AG04449 (cell line): ENCODE measurements at regions not wholly inside any gene's neighbourhood (a gene's known extent, or its start where the extent isn't known, plus 50 kb on each side); places are given as distances from the start of the nearest gene placed in this dataset.

Experiments used
- CTCF ChIA-PET: fragments of 350-600 bp; formaldehyde crosslinking; extraction: SDS; loops from one replicate; lab custom pipeline; 2021; ENCODE audit warnings: antibody characterized with exemption; lab: Yijun Ruan, JAX
- POLR2A ChIA-PET: fragments of 400-600, 350-600 bp; formaldehyde crosslinking; extraction: SDS; loops from one replicate; lab custom pipeline; 2020; ENCODE audit warnings: antibody characterized with exemption, inconsistent platforms; lab: Yijun Ruan, JAX
- DNase-seq: peaks from one replicate; pipeline ENCODE4 v3.0.0-alpha.2; 2010; ENCODE audit warnings: low read depth, low spot score
- H3K4me3 ChIP-seq: 2 replicates; pipeline ENCODE4 v1.5.1; 2011; ENCODE audit warnings: low read depth, mild to moderate bottlenecking, control low read depth, low read length
- TF ChIP-seq, protein P1 (sequence below): IDR thresholded peaks from one replicate; pipeline ENCODE4 v1.5.1; 2011; ENCODE audit warnings: mild to moderate bottlenecking, moderate library complexity, low read length, control low read depth, inconsistent platforms; ENCODE audit not compliant: insufficient read depth; ENCODE audit errors: missing control alignments

DNA sequence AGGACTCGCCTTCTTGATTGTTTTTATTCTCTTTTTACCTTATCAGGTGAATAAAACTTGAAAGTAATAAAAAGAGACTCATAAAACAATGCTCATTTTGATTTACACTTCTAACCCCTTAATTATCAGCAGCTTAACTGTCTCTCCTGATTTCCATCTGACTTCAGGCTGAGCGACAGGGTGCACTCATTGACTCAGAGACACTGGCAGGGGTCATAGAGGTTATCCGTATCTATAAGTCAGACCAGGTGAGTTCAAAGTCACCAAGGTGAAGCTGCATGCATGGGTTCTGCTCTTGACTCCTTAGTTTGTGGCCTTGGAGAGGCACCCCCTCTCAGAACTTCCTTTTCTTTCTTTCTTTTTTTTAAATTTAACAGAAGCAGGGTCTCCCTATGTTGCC lies 116.4 kb upstream of the SLC34A2 start:
- DNase-seq, result no peak
- no peak overlapping the region for H3K4me3 ChIP-seq
- CTCF ChIA-PET, result no interaction called here
- POLR2A ChIA-PET, result no interaction called here
- TF ChIP-seq, protein P1, sequence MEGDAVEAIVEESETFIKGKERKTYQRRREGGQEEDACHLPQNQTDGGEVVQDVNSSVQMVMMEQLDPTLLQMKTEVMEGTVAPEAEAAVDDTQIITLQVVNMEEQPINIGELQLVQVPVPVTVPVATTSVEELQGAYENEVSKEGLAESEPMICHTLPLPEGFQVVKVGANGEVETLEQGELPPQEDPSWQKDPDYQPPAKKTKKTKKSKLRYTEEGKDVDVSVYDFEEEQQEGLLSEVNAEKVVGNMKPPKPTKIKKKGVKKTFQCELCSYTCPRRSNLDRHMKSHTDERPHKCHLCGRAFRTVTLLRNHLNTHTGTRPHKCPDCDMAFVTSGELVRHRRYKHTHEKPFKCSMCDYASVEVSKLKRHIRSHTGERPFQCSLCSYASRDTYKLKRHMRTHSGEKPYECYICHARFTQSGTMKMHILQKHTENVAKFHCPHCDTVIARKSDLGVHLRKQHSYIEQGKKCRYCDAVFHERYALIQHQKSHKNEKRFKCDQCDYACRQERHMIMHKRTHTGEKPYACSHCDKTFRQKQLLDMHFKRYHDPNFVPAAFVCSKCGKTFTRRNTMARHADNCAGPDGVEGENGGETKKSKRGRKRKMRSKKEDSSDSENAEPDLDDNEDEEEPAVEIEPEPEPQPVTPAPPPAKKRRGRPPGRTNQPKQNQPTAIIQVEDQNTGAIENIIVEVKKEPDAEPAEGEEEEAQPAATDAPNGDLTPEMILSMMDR, result no peak

DNA sequence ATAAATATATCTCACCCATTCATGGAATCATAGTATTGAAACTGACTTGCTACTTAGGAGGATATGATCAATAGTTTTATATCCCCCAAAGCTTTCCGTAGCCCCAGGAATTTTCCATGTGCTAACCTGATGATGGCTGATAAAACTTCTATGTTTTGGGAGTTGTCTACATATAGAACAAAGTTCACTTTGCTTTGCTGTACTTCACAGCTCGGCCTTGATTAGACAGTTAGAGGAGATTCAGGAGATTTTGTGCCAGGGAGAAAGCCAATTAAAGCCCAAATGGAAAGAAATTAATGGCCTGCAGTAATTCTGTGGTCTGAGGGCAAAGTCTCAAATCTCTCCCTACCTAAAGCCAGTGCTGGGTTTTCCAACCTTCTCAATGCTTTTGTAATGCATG lies 114.9 kb upstream of the SLC34A2 start:
- no peak for DNase-seq
- ChIA-PET POLR2A (no interaction called here), CTCF (no interaction called here)
- TF ChIP-seq, protein P1, result no peak
- no peak overlapping the region for H3K4me3 ChIP-seq

DNA sequence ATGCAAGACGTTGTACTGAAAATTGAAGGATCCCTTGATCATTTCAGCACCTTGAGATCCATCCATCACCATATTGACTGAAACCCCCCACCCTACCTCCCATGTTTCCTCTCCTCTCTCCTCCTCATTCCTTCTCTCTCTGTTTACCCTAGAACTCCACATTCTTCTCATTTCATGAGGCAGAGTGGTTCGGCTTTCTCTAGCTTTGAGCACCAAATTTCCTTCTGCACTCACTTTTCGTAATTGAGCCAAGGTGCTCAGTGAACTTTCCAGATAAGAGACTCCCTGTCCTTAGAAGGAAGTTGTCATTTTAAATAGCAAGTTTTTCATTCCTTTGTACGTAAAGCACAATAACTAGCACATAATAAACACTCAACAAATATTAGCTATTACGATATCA lies 108.3 kb upstream of the SLC34A2 start:
- ChIA-PET POLR2A (no interaction called here), CTCF (no interaction called here)
- H3K4me3 ChIP-seq, result no peak overlapping the region
- TF ChIP-seq, protein P1, result no peak
- DNase-seq, result no peak

DNA sequence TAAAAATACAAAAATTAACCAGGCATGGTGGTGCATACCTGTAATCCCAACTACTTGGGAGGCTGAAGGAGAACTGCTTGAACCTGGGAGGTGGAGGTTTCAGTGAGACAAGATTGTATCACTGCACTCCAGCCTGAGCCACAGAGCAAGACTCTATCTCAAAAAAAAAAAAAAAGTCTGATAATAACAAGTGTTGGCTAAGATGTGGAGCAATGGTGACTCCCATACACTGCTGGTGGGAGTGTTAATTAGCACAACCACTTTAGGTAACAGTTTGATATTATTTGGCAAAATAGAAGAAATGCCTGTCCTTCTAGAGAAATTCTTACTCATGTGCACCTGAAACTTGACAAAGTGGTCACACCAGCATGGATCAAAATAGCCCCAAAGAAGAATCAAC lies 106.2 kb upstream of the SLC34A2 start:
- TF ChIP-seq, protein P1, result no peak
- ChIA-PET POLR2A (no interaction called here), CTCF (no interaction called here)
- no peak for DNase-seq
- H3K4me3 ChIP-seq, result no peak overlapping the region

DNA sequence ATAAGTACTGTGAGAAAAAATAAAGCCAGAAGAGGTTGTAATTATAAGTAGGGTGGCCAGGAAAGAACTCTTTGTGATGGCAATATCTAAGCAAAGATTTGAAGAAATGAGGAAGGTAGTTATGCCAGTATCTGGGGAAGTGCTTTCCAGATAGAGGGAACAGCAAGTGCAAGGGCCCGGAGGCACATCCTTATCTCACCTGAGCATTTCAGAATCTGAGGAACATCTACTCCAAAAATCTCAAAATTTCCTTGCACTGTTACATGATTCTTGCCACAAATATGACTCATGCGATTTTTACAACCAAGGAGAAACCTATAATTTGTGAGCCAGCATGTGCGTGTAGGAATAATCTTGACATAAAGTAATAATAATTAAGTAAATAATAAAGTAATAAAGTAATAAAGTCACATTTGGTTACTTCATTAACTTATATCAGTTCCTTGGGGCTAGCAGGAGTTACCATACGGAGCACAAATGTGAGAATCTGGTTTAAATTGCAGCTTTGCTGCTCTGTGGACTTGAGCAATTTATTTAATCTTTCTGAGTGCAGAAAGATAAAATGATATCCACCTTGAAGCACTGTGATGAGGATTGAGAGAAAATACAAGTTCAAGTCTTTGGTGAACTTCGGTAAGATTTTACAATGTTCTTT lies 105.1 kb upstream of the SLC34A2 start:
- H3K4me3 ChIP-seq, result no peak overlapping the region
- TF ChIP-seq, protein P1, result no peak
- CTCF ChIA-PET, result no interaction called here
- DNase-seq, result no peak
- POLR2A ChIA-PET, result no interaction called here

DNA sequence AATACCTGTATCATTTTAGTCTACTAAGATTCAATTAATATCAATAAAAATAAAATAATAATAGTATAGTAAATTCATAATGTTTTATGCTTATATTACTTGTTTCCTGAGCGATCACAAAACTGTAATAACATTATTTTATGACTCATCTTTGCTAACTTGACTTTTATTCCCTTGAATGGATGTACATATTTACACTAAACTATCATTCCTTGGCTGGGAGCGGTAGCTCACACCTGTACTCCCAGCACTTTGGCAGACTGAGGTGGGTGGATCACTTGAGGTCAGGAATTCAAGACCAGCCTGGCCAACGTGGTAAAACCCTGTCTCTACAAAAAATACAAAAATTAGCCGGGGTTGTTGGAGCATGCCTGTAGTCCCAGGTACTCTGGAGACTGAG lies 104.0 kb upstream of the SLC34A2 start:
- no peak for DNase-seq
- POLR2A ChIA-PET, result no interaction called here
- no peak overlapping the region for H3K4me3 ChIP-seq
- CTCF ChIA-PET, result no interaction called here
- TF ChIP-seq, protein P1, result no peak
